ENCODE measurements at regions not wholly inside any gene's neighbourhood (a gene's known extent, or its start where the extent isn't known, plus 50 kb on each side); places are given as distances from the start of the nearest gene placed in this dataset.

- H3K4me1 Mint-ChIP-seq (ENCODE audit: low read depth): no peaks in the 10 kb centered on the region
- H3K27ac Mint-ChIP-seq: no peak overlapping the region
- DNase-seq: no peak
- H3K36me3 Mint-ChIP-seq (ENCODE audit: low read depth): no peaks in the 10 kb centered on the region
- no peaks in the 10 kb centered on the region for H3K9me3 Mint-ChIP-seq
- H3K27me3 Mint-ChIP-seq (ENCODE audit: insufficient read depth): no peaks in the 10 kb centered on the region
- no peak overlapping the region for H3K4me3 Mint-ChIP-seq
- TF ChIP-seq, protein P1, sequence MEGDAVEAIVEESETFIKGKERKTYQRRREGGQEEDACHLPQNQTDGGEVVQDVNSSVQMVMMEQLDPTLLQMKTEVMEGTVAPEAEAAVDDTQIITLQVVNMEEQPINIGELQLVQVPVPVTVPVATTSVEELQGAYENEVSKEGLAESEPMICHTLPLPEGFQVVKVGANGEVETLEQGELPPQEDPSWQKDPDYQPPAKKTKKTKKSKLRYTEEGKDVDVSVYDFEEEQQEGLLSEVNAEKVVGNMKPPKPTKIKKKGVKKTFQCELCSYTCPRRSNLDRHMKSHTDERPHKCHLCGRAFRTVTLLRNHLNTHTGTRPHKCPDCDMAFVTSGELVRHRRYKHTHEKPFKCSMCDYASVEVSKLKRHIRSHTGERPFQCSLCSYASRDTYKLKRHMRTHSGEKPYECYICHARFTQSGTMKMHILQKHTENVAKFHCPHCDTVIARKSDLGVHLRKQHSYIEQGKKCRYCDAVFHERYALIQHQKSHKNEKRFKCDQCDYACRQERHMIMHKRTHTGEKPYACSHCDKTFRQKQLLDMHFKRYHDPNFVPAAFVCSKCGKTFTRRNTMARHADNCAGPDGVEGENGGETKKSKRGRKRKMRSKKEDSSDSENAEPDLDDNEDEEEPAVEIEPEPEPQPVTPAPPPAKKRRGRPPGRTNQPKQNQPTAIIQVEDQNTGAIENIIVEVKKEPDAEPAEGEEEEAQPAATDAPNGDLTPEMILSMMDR (IDR thresholded peaks at IDR 0.05): no peak
Observed at GRCh38 chr21:21929226-21929625, 931.0 kb downstream of the NCAM2 start.

GRCh38 chr21:21929789-21930188 is 931.6 kb downstream of the NCAM2 start:
- TF ChIP-seq, protein P1 (IDR thresholded peaks at IDR 0.05): no peak
- Mint-ChIP-seq H3K4me3 (no peak overlapping the region), H3K36me3 (ENCODE audit: low read depth) (no peaks in the 10 kb centered on the region), H3K4me1 (ENCODE audit: low read depth) (no peaks in the 10 kb centered on the region), H3K27ac (no peak overlapping the region), H3K27me3 (ENCODE audit: insufficient read depth) (no peaks in the 10 kb centered on the region), H3K9me3 (no peaks in the 10 kb centered on the region)
- DNase-seq: no peak

DNA sequence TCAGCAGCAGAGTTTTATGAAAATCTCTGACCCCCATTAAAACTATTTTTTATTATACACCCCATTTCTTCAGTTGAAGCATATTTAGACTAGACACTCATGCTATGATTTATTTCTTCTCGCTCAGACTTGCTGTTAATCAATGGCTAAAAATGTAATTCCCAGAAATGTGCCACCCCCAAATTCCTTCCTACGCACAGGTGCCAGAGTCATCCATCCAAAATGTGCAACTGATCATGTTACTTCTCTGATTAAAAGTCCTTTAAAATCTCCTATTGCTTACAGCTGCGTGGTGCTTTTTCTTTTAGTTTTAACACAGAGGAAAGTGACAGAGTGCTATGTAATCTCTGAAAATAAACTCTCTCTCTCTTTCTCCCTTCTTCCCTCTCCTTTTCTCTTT is 954.4 kb downstream of the NCAM2 start:
- no peak for DNase-seq
- Mint-ChIP-seq H3K4me1 (ENCODE audit: low read depth) (no peaks in the 10 kb centered on the region), H3K27ac (no peak overlapping the region), H3K9me3 (no peaks in the 10 kb centered on the region), H3K36me3 (ENCODE audit: low read depth) (no peaks in the 10 kb centered on the region), H3K27me3 (ENCODE audit: insufficient read depth) (no peaks in the 10 kb centered on the region), H3K4me3 (no peak overlapping the region)
- TF ChIP-seq, protein P1 (IDR thresholded peaks at IDR 0.05): no peak

DNA sequence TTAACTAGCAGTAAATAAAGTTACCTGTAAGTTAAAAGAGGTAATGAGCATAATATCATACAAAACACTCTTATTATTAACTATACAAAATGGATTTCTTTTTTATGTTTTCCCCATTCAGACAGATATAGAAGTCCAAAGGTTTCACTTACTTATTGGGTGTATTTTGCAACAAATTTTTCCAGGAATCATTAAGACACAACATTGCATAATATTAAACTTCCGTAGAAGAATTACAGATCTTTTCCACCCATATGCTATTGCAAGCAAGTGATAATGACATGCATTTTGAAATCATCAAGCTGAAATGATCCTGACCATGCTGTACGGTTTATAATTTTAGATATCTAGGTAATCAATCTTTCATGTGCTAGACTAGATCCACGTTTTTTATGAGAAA is 957.0 kb downstream of the NCAM2 start:
- H3K4me1 Mint-ChIP-seq (ENCODE audit: low read depth): no peaks in the 10 kb centered on the region
- DNase-seq: no peak

GRCh38 chr21:21957490-21957889 is 959.3 kb downstream of the NCAM2 start:
- no peak overlapping the region for H3K4me3 Mint-ChIP-seq
- H3K4me1 Mint-ChIP-seq (ENCODE audit: low read depth): no peaks in the 10 kb centered on the region
- DNase-seq: no peak
- TF ChIP-seq, protein P1 (IDR thresholded peaks at IDR 0.05): no peak
- no peak overlapping the region for H3K27ac Mint-ChIP-seq
- no peaks in the 10 kb centered on the region for H3K36me3 Mint-ChIP-seq (ENCODE audit: low read depth)
- H3K27me3 Mint-ChIP-seq (ENCODE audit: insufficient read depth): no peaks in the 10 kb centered on the region
- no peaks in the 10 kb centered on the region for H3K9me3 Mint-ChIP-seq

More for the DNA sequence above, 957.0 kb downstream of the NCAM2 start:
- Mint-ChIP-seq H3K36me3 (ENCODE audit: low read depth) (no peaks in the 10 kb centered on the region), H3K4me3 (no peak overlapping the region), H3K27me3 (ENCODE audit: insufficient read depth) (no peaks in the 10 kb centered on the region), H3K9me3 (no peaks in the 10 kb centered on the region), H3K27ac (no peak overlapping the region)
- TF ChIP-seq, protein P1 (IDR thresholded peaks at IDR 0.05): no peak

GRCh38 chr21:21963911-21964310 is 965.7 kb downstream of the NCAM2 start:
- Mint-ChIP-seq H3K4me1 (ENCODE audit: low read depth) (no peaks in the 10 kb centered on the region; the same call in 1 of the 2 replicates), H3K27ac (no peak overlapping the region), H3K27me3 (ENCODE audit: insufficient read depth) (no peaks in the 10 kb centered on the region), H3K36me3 (ENCODE audit: low read depth) (no peaks in the 10 kb centered on the region; the same call in 1 of the 2 replicates), H3K9me3 (peaks cover 16% of the 10 kb centered on the region), H3K4me3 (no peak overlapping the region)
- TF ChIP-seq, protein P1 (IDR thresholded peaks at IDR 0.05): no peak
- no peak for DNase-seq
